Activated B cell treated with CpG ODN at 0.5 μM for 24 hours (primary cell): ENCODE measurements at regions not wholly inside any gene's neighbourhood (a gene's known extent, or its start where the extent isn't known, plus 50 kb on each side); places are given as distances from the start of the nearest gene placed in this dataset.

ENCODE experiments used
- ATAC-seq: fragments of 200-7000 bp; cut with Tn5 transposase; one replicate; pipeline ENCODE4 v1.10.0; 2021; ENCODE audit warnings: low read depth, mild to moderate bottlenecking, moderate library complexity
- CTCF ChIA-PET: fragments of 350-600 bp; sonication (Branson Sonifier 250); formaldehyde crosslinking; loops from one replicate; lab custom pipeline; 2021; ENCODE audit warnings: antibody characterized with exemption; lab: Charles Lee
- POLR2A ChIA-PET: fragments of 350-600 bp; sonication (Branson Sonifier 250); formaldehyde crosslinking; loops from one replicate; lab custom pipeline; 2021; ENCODE audit warnings: antibody characterized with exemption; lab: Charles Lee
- DNase-seq: peaks from one replicate; pipeline ENCODE4 v3.0.0; 2022
- H3K27ac Mint-ChIP-seq: one replicate; pipeline ENCODE4 v1.8.0; 2020; ENCODE audit warnings: mixed read lengths
- H3K27me3 Mint-ChIP-seq: one replicate; pipeline ENCODE4 v1.8.0; 2021; ENCODE audit warnings: mixed read lengths
- H3K36me3 Mint-ChIP-seq: one replicate; pipeline ENCODE4 v1.8.0; 2021; ENCODE audit warnings: low read depth, mixed read lengths
- H3K4me1 Mint-ChIP-seq: one replicate; pipeline ENCODE4 v1.8.0; 2021; ENCODE audit warnings: mixed read lengths
- H3K4me3 Mint-ChIP-seq: one replicate; pipeline ENCODE4 v1.8.0; 2020; ENCODE audit warnings: mild to moderate bottlenecking, mixed read lengths
- H3K9me3 Mint-ChIP-seq: one replicate; pipeline ENCODE4 v1.8.0; 2020; ENCODE audit warnings: mixed read lengths
- intact Hi-C: fragments of 100-400 bp; cut with micrococcal nuclease; formaldehyde crosslinking; loops from one replicate; pipeline ENCODE4 v1.15.1; 2024
- TF ChIP-seq, protein P1 (sequence below): fragments of 200-600 bp; IDR thresholded peaks from one replicate; pipeline ENCODE4 v1.8.0; 2022; ENCODE audit warnings: antibody characterized with exemption, mild to moderate bottlenecking

DNA sequence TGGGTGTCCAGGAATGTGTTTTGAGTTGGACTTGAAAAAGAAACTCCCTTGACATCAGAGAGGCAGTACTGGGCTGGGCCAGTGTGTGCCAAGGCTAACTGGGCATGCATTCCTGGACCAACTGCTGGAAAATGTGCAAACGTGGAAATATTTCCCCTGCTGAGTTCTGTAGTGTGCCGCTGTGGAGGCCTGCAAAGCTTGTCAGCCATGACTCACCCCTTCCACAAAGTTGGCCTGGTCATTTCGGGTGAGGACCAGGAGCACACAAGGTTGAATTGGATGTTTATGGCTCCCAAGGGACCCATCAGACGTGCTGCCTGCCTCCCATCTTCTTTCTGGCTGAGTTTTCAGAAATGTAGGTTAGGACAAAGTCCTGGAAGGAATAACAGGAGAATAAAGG is 513.1 kb downstream of the MIAT start:
- ATAC-seq: no peak
- Mint-ChIP-seq H3K4me1 (no peaks in the 10 kb centered on the region), H3K27ac (no peak overlapping the region), H3K4me3 (no peak overlapping the region), H3K36me3 (no peaks in the 10 kb centered on the region), H3K27me3 (peaks cover 16% of the 10 kb centered on the region), H3K9me3 (no peaks in the 10 kb centered on the region)
- TF ChIP-seq, protein P1, sequence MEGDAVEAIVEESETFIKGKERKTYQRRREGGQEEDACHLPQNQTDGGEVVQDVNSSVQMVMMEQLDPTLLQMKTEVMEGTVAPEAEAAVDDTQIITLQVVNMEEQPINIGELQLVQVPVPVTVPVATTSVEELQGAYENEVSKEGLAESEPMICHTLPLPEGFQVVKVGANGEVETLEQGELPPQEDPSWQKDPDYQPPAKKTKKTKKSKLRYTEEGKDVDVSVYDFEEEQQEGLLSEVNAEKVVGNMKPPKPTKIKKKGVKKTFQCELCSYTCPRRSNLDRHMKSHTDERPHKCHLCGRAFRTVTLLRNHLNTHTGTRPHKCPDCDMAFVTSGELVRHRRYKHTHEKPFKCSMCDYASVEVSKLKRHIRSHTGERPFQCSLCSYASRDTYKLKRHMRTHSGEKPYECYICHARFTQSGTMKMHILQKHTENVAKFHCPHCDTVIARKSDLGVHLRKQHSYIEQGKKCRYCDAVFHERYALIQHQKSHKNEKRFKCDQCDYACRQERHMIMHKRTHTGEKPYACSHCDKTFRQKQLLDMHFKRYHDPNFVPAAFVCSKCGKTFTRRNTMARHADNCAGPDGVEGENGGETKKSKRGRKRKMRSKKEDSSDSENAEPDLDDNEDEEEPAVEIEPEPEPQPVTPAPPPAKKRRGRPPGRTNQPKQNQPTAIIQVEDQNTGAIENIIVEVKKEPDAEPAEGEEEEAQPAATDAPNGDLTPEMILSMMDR: no peak
- POLR2A ChIA-PET: no interaction called here
- DNase-seq: no peak
- intact Hi-C loops: no loop called here
- CTCF ChIA-PET: no interaction called here

DNA sequence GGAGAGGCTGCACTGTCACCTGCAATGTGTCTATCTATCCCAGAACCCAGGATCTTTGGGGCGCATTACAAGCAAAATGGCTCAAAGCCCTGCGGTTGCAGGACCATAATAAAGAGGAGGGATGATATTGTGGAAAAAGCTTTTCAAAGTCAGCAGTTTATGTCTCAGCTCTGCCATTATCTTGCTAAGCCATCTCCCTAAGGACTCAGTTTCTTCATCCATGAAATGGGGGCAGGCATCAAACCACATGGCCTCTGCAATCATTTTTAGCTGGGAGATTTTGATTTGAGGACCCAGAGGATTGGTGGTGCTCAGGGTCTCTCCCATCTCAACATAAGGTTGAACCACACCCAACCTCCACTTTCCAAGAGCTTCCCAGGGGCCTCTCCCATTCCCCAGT is 513.8 kb downstream of the MIAT start:
- DNase-seq (no peak), ATAC-seq (no peak)
- Mint-ChIP-seq H3K4me1 (no peaks in the 10 kb centered on the region), H3K9me3 (no peaks in the 10 kb centered on the region), H3K4me3 (no peak overlapping the region), H3K27me3 (peaks cover 16% of the 10 kb centered on the region), H3K27ac (no peak overlapping the region), H3K36me3 (no peaks in the 10 kb centered on the region)
- CTCF ChIA-PET: no interaction called here
- intact Hi-C loops: no loop called here
- TF ChIP-seq, protein P1: no peak
- POLR2A ChIA-PET: no interaction called here

DNA sequence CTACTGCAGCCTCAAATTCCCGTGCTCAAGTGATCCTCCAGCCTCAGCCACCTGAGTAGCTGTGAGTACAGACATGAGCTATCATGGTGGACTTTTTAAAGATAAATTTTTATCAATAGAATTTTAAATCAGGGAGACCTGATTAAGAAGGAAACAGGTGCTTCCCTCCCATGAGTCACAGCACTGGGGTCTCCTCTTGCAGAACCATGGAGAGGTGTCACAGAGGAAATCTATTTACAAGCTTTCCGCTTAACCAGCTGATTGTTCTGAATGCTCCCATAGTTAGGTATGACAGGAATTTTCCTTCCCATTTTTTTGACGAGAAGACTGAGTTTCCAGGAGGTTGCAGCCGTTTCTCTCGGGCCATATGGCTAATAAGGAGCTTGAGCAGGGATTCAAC is 516.1 kb downstream of the MIAT start:
- no peaks in the 10 kb centered on the region for H3K9me3 Mint-ChIP-seq
- DNase-seq (no peak), ATAC-seq (no peak)
- TF ChIP-seq, protein P1: no peak
- no peak overlapping the region for H3K4me3 Mint-ChIP-seq
- H3K4me1 Mint-ChIP-seq: no peaks in the 10 kb centered on the region
- no peaks in the 10 kb centered on the region for H3K36me3 Mint-ChIP-seq
- peaks cover 21% of the 10 kb centered on the region for H3K27me3 Mint-ChIP-seq
- intact Hi-C loops: no loop called here
- POLR2A ChIA-PET: no interaction called here
- CTCF ChIA-PET: no interaction called here
- H3K27ac Mint-ChIP-seq: no peak overlapping the region

DNA sequence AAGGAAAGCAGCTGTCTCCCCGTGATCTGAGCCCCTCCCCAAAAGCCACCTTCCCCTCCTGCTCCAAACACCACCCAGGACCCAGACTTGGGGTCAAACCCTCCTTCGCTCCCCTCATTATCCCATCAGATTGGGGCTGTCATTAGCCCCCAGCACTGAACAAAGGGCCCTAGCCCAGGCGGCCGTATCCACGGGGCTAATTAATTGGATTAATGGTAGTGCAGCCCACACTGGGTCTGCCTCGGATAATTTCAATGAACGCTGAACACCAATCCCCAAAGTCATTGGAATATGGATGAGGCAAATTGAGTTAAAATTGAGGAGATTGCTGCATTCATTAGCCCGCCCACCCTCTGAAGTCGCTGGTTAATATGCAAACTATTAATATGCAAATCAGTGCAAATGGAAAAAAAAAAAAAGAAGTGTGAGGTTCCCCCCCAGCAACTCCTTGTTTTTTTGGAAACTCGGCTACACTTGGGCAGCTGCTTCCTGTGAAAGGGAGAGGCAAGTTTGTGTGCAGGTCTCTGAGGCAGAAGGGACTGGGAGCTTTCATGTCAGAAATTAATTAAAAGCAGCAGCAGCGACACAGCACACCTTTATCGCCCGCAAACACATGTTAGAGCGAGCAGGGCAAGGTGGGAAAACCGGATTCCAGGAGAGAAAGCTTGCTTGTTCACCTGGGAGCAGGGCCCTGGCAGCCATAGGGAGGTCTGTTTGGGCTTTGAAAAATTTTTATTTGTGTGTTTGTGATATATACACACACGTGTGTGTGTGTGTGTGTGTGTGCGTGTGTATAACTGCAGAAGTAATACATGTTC is 517.8 kb downstream of the MIAT start:
- POLR2A ChIA-PET: no interaction called here
- no peaks in the 10 kb centered on the region for H3K36me3 Mint-ChIP-seq

DNA sequence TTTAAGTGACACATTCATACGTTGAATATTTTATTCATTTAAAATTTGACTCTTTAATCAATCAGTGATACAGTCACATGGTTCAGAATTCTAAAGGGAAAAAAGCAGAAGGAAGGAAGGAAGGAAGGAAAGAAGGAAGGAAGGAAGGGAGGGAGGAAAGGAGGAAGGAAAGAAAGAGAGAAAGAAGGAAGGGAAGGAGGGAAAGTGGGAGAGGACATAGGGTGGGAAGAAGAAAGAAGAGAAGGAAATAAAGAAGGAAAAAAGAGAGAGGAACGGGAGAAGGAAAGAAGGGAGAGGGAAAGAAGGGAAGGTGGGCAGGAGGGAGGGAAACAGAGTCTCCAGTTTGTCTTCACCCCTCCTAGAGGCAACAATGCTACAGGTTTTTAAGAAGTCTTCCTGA is 518.6 kb downstream of the MIAT start:
- Mint-ChIP-seq H3K4me3 (no peak overlapping the region), H3K27me3 (peaks cover 24% of the 10 kb centered on the region), H3K9me3 (no peaks in the 10 kb centered on the region), H3K27ac (no peak overlapping the region), H3K4me1 (no peaks in the 10 kb centered on the region), H3K36me3 (no peaks in the 10 kb centered on the region)
- TF ChIP-seq, protein P1: no peak
- CTCF ChIA-PET: no interaction called here
- POLR2A ChIA-PET: no interaction called here
- intact Hi-C loops: no loop called here
- ATAC-seq (no peak), DNase-seq (no peak)

More for the DNA sequence above, 517.8 kb downstream of the MIAT start:
- no peaks in the 10 kb centered on the region for H3K9me3 Mint-ChIP-seq
- no peak overlapping the region for H3K4me3 Mint-ChIP-seq
- DNase-seq: no peak
- no peaks in the 10 kb centered on the region for H3K4me1 Mint-ChIP-seq
- CTCF ChIA-PET: no interaction called here
- TF ChIP-seq, protein P1: no peak
- H3K27me3 Mint-ChIP-seq: peaks cover 24% of the 10 kb centered on the region
- no peak for ATAC-seq
- no peak overlapping the region for H3K27ac Mint-ChIP-seq
- intact Hi-C loops: no loop called here
